ENCODE measurements at regions not wholly inside any gene's neighbourhood (a gene's known extent, or its start where the extent isn't known, plus 50 kb on each side); places are given as distances from the start of the nearest gene placed in this dataset.
A peak's percentile ranks its signal among the peaks of the same experiment; 100 is the strongest.

DNA sequence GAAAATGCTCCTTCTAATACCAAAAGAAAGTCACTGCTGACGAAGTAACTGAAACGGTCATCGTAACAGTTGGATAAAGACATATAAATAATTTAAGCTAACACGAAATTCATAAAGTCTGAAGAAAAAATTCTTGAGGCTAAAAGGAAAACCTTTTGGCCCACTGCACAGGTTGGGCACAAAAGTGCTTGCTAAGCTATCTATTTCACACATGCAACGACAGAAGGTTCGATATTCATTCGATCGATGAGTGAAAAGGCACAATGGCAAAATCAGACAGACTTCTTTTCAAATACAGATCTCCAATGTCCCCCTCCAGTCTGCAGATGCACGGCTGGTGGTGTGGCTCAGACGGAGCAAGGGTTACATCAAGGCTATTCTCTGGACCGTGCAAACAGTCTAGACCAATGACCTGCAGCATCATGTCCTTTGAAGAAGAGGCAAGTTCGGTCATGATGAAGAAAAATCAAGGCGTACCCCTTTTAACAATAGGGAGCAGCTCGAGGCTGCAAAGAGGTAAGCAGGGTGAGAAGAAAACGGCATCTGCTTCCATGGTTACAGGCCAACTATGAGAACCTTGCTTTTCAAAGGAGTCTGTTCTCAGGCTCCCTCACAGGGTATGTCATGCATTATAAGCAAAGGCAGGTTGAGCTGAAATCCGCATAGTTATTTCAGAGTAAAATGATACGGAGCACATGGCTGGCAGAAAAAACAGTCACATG lies 579.6 kb downstream of the USP25 start:
- Mint-ChIP-seq H3K36me3 (no peaks in the 10 kb centered on the region), H3K27ac (no peak overlapping the region), H3K9me3 (no peaks in the 10 kb centered on the region)
- no peak for ATAC-seq
- DNase-seq (ENCODE audit: low spot score in 2 of 2), result no peak

DNA sequence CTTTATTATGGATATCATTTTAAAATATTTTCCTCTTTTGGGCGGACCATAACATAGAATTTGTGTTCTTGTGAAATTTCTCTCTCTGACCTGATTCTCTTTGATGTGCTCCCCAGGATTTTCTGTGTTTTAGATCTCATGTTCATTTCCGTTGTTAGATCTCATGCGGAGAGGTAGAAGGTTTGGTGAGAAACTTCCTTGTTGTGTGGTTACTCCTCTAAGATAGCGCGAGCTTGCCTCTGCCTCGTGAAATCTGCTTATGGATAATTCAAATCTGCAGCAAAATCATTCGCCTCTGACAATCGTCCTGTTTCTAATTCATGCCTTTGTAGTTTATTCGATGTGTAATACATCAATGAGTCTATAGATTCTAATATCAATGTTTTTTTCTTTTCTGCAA lies 580.4 kb downstream of the USP25 start:
- ATAC-seq, result no peak
- no peaks in the 10 kb centered on the region for H3K36me3 Mint-ChIP-seq
- no peak for DNase-seq (ENCODE audit: low spot score in 2 of 2)
- H3K27ac Mint-ChIP-seq, result no peak overlapping the region
- no peaks in the 10 kb centered on the region for H3K9me3 Mint-ChIP-seq

DNA sequence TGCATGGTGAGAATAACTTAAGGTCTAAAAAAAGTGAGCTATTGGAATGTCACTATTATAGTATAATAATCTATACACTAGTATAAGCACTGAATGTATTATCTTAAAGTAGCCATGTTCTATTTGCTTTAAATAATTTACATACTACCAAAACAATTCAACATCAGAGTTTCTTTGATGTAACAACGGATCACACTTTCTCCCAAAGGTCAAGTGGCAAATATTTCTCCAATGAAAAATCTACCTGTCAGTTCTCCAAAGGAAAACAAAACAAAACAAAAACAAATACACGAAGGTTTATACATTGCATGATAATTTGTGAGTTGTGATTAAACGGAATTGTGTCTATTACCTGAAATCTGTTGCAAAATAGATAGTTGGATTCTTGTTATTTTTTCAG lies 581.4 kb downstream of the USP25 start:
- H3K9me3 Mint-ChIP-seq, result no peaks in the 10 kb centered on the region
- H3K36me3 Mint-ChIP-seq, result no peaks in the 10 kb centered on the region
- H3K27ac Mint-ChIP-seq, result no peak overlapping the region
- DNase-seq (ENCODE audit: low spot score in 2 of 2) (no peak), ATAC-seq (no peak)

GRCh38 chr21:16312321-16312720 lies 582.5 kb downstream of the USP25 start:
- no peak for DNase-seq (ENCODE audit: low spot score in 2 of 2)
- no peak for ATAC-seq
- Mint-ChIP-seq H3K27ac (no peak overlapping the region), H3K9me3 (no peaks in the 10 kb centered on the region), H3K36me3 (no peaks in the 10 kb centered on the region)

DNA sequence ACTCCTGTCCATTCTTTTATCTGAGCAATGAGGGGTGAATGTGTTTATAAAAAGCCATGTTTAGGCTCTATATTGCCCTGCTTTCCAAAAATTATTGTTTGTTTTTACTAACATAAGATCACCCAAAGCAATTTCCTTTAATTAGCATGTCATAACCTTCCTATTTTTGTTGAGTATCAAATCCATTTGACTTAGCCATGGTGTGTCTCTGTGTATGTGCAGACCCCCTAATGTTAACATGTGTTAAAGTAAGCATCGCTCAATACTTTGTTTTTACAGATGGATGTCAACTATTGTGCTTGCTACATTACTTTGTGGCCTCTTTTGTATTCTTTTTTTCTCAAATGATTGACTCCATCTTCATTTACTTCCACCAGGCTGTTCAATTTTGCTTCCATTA lies 585.4 kb downstream of the USP25 start:
- H3K36me3 Mint-ChIP-seq, result no peaks in the 10 kb centered on the region
- no peak for DNase-seq (ENCODE audit: low spot score in 2 of 2)
- H3K9me3 Mint-ChIP-seq, result no peaks in the 10 kb centered on the region
- no peak for ATAC-seq
- H3K27ac Mint-ChIP-seq, result no peak overlapping the region

GRCh38 chr21:16318651-16319300 lies 589.0 kb downstream of the USP25 start:
- no peak for DNase-seq (ENCODE audit: low spot score in 2 of 2)
- Mint-ChIP-seq H3K27ac (no peak overlapping the region), H3K36me3 (no peaks in the 10 kb centered on the region), H3K9me3 (no peaks in the 10 kb centered on the region)
- ATAC-seq, result no peak

DNA sequence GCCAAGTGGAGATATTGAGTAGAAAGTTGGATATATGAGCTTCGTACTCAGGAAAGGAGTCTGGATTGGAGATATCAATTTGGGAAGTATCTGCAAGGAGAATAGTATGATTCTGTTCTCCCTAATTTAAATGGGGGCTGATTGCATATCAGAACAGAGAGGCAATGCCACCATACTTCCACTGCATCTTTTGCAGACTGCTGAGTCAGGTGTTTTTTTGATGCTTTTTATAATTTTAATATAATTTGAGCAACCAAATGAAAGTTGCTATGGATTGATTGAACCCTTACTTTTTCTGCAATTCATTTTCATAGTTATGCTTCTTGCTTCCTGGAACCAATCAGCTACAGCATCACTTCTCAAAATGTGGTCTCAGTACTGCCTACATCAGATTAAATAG lies 590.3 kb downstream of the USP25 start:
- H3K9me3 Mint-ChIP-seq, result no peaks in the 10 kb centered on the region
- DNase-seq (ENCODE audit: low spot score in 2 of 2), result no peak
- no peak for ATAC-seq
- no peak overlapping the region for H3K27ac Mint-ChIP-seq
- H3K36me3 Mint-ChIP-seq, result no peaks in the 10 kb centered on the region

DNA sequence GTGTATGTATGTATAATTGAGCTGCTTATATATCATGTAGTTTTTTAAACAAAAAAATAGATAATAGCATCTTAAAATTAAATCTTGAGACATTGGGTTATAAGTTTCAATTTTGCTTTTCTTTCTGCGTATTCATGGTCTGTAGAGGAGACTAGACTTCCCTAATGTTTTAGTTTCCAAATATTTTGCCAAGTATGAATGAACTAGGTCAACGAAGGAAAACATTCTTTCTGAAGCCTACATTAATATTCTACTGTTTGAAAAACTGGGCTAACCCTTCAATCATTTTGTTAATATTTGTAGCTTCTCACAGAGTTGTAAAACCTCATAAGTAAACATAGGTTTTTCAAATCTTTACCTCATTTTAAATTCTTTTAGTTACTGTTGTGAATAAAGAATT lies 592.7 kb downstream of the USP25 start:
- H3K9me3 Mint-ChIP-seq, result no peaks in the 10 kb centered on the region
- ATAC-seq, result no peak
- no peak for DNase-seq (ENCODE audit: low spot score in 2 of 2)
- no peaks in the 10 kb centered on the region for H3K36me3 Mint-ChIP-seq
- H3K27ac Mint-ChIP-seq, result no peak overlapping the region

GRCh38 chr21:16323596-16323995 lies 593.8 kb downstream of the USP25 start:
- no peaks in the 10 kb centered on the region for H3K36me3 Mint-ChIP-seq
- no peak overlapping the region for H3K27ac Mint-ChIP-seq
- no peaks in the 10 kb centered on the region for H3K9me3 Mint-ChIP-seq
- ATAC-seq, result no peak
- DNase-seq (ENCODE audit: low spot score in 2 of 2), result no peak

DNA sequence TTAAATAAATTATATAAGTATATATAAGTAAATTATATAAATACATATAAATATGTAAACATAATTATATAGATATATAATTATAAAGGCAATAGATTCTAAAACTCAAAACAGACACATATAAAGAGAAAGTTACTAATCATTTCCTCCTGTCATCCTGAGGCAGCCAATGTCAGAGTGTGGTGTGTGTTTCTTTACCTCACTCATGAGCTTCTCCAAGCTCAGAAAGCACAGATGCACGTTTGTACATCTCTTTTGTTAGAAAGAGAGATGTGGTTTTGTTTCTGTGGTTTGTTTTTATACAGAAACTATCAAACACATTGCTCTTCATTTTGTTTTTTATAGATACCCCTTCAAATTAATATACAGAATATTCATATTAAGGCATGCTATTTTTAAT lies 594.8 kb downstream of the USP25 start:
- ATAC-seq, result no peak
- Mint-ChIP-seq H3K27ac (no peak overlapping the region), H3K36me3 (no peaks in the 10 kb centered on the region), H3K9me3 (no peaks in the 10 kb centered on the region)
- no peak for DNase-seq (ENCODE audit: low spot score in 2 of 2)

GRCh38 chr21:16330082-16330907 lies 600.5 kb downstream of the USP25 start:
- no peak for DNase-seq (ENCODE audit: low spot score in 2 of 2)
- no peaks in the 10 kb centered on the region for H3K36me3 Mint-ChIP-seq
- no peak overlapping the region for H3K27ac Mint-ChIP-seq
- ATAC-seq, result peak; percentile 63 to 76
- no peaks in the 10 kb centered on the region for H3K9me3 Mint-ChIP-seq

DNA sequence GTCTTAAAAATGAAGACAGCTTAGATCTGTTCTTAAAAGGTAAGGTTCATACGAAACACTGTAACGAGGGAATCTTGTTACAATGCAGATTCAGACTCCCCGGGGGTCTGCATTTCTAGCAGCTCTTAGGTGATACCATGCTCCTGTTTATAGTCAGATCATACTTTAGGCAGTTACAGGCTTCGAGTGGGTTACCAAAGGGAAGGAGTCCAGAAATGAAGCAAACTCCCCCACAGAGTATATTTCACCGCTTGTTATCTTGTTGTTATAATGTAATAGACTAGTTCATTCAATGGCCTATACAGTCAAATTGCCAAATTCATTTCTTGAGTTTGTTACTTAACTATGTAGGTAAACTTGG lies 601.1 kb downstream of the USP25 start:
- ATAC-seq, result no peak

DNA sequence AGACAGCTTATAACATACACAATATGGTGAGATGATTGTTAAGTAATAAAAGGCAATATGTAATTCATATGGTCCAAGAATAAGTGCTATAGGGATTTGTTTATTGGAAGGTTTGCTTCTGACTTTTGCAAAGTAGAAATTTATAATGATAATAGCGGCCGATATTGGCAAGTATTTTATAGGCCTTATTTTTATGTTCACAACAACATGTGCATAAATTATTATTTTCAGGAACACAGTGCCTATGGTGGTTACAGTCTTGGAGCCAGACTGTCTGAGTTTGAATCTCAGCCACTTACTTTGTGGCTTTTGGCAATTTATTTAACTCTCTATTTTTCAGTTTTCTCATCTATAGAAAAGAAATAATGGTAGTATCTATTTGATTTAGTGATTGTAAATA lies 607.5 kb downstream of the USP25 start:
- H3K36me3 Mint-ChIP-seq, result no peaks in the 10 kb centered on the region
- H3K27ac Mint-ChIP-seq, result no peak overlapping the region
- DNase-seq (ENCODE audit: low spot score in 2 of 2) (no peak), ATAC-seq (no peak)
- H3K9me3 Mint-ChIP-seq, result no peaks in the 10 kb centered on the region

More for the DNA sequence above, 601.1 kb downstream of the USP25 start:
- H3K9me3 Mint-ChIP-seq, result no peaks in the 10 kb centered on the region
- no peak overlapping the region for H3K27ac Mint-ChIP-seq
- H3K36me3 Mint-ChIP-seq, result no peaks in the 10 kb centered on the region
- no peak for DNase-seq (ENCODE audit: low spot score in 2 of 2)

DNA sequence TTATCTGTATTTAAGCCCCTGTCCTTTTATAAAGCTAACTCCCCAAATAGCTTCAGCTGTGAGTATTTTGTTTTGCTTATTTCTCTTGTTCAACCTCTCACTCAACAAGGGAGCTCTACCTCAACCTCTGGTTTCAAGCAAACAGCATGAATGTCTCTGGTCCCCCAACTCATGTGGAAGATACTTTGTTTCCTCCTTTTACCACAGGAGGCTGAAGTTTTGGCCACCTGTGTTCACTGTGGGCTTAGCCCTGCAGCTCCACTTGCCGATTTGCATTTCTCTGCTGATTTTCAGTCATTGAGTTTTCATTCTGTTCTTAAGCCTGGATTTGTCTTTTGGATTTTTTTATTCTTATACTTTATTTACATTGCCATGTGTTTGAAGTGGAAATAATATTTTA lies 613.1 kb downstream of the USP25 start:
- DNase-seq (ENCODE audit: low spot score in 2 of 2) (no peak), ATAC-seq (no peak)
- Mint-ChIP-seq H3K27ac (no peak overlapping the region), H3K36me3 (no peaks in the 10 kb centered on the region), H3K9me3 (no peaks in the 10 kb centered on the region)

- no peaks in the 10 kb centered on the region for H3K36me3 Mint-ChIP-seq
- ATAC-seq (no peak), DNase-seq (ENCODE audit: low spot score in 2 of 2) (no peak)
- no peaks in the 10 kb centered on the region for H3K9me3 Mint-ChIP-seq
- H3K27ac Mint-ChIP-seq, result no peak overlapping the region
Observed at GRCh38 chr21:16343776-16344175, 614.0 kb downstream of the USP25 start.

- DNase-seq (ENCODE audit: low spot score in 2 of 2), result no peak
- H3K9me3 Mint-ChIP-seq, result no peaks in the 10 kb centered on the region
- no peak for ATAC-seq
- no peaks in the 10 kb centered on the region for H3K36me3 Mint-ChIP-seq
- no peak overlapping the region for H3K27ac Mint-ChIP-seq
Observed at GRCh38 chr21:16345757-16346156, 616.0 kb downstream of the USP25 start.

- ATAC-seq (no peak), DNase-seq (ENCODE audit: low spot score in 2 of 2) (no peak)
- Mint-ChIP-seq H3K36me3 (no peaks in the 10 kb centered on the region), H3K27ac (no peak overlapping the region), H3K9me3 (peaks cover 0 to under 1% of the 10 kb centered on the region in 2 donors)
Observed at GRCh38 chr21:16347223-16347622, 617.4 kb downstream of the USP25 start.

DNA sequence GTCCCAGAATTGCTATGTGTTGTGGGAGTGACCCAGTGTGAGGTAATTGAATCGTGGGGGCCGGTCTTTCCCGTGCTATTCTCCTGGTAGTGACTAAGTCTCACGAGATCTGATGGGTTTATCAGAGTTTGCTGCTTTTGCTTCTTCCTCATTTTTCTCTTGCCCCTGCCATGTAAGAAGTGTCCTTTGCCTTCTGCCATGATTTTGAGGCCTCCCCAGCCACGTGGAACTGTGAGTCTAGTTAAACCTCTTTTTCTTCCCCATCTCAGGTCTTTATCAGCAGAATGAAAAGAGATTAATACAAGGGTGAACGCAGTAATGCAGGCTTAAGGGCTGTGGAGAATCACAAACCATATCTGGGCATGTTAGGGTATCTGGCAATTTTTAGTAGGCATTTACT lies 624.0 kb downstream of the USP25 start:
- ATAC-seq (no peak), DNase-seq (ENCODE audit: low spot score in 2 of 2) (no peak)
- Mint-ChIP-seq H3K36me3 (peaks cover 0 to 4% of the 10 kb centered on the region in 2 donors), H3K27ac (no peak overlapping the region), H3K9me3 (peaks cover 0 to 5% of the 10 kb centered on the region in 2 donors)
